AG04450 (cell line): ENCODE measurements at regions not wholly inside any gene's neighbourhood (a gene's known extent, or its start where the extent isn't known, plus 50 kb on each side); places are given as distances from the start of the nearest gene placed in this dataset.

Experiments used
- CTCF ChIA-PET: fragments of 300-600, 350-600 bp; formaldehyde crosslinking; extraction: SDS; loops from one replicate; lab custom pipeline; 2022; ENCODE audit warnings: antibody characterized with exemption, inconsistent platforms; lab: Charles Lee
- POLR2A ChIA-PET: fragments of 350-600 bp; formaldehyde crosslinking; extraction: SDS; loops from one replicate; lab custom pipeline; 2021; ENCODE audit warnings: antibody characterized with exemption, inconsistent platforms; lab: Yijun Ruan, JAX
- DNase-seq: peaks from one replicate; pipeline ENCODE4 v3.0.0-alpha.2; 2011; ENCODE audit warnings: low read depth, low spot score
- H3K27ac ChIP-seq: one replicate; pipeline ENCODE4 v1.5.1; 2012; ENCODE audit warnings: low read depth, low read length, control low read depth
- H3K27me3 ChIP-seq: one replicate; pipeline ENCODE4 v1.6.0; 2012; ENCODE audit warnings: low read length; ENCODE audit not compliant: control insufficient read depth, insufficient read depth
- H3K4me3 ChIP-seq: 2 replicates; pipeline ENCODE4 v1.5.1; 2011; ENCODE audit warnings: mild to moderate bottlenecking, low read depth, low read length, control low read depth
- H3K9me3 ChIP-seq: 2 replicates; pipeline ENCODE4 v1.5.1; 2012; ENCODE audit warnings: low read length; ENCODE audit not compliant: control insufficient read depth, insufficient read depth
- CTCF ChIP-seq: IDR thresholded peaks from 2 replicates; pipeline ENCODE4 v1.5.1; 2011; ENCODE audit warnings: low read depth, low read length, control low read depth, inconsistent platforms

DNA sequence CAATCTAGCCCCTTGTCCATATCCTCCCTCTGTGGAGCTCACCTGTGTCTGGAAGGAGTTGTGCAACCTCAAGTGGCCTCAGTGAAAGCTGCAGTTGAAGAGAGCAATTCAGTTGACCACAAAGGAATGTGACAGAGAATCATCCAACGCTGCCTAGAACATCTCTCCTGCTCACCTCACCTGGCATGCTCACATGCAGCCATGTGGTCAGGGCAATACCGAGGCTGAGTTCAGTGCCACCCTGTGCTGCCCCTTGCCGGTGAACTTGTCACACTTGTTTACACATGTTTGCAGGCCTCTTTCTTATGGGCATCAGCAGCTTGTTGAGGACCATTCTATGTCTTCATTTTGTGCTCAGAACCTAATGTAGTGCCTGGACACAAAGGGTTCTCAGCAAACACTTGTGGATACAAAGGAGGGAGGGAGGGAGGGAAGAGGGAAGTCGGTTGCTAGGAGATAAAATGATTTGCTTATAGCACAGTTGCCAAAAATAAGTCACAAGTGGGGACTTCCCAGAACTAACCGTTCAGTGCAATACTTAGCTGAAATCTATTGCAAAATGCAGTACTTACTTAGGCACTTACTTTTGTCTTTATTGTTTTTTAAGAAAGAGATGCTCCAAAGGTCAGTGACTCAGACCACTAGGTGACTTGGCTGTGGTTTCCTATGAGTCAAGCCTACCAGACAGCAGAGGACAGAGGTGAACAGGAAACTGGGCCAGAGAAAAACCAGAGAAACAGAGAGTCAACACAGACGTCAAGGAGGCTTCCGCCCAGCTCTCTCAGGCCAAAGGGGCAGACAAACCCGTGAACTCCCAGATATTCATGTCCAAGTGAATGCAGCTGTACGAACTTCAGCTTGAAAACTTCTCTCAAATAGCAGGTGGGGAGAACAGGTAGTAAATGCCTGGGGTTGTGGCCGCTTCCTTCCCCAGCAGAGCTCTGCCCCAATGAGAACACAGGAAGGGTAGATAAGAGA, 227.8 kb upstream of the CTNNB1 start:
- no peak for TF ChIP-seq CTCF
- peak; percentile 65 for DNase-seq
- ChIA-PET CTCF (no interaction called here), POLR2A (interaction anchor here (1.0 kb wide), 1 partner anchor 228 kb away, joined by 3 read pairs; the partner anchor contains the start of gene CTNNB1)
- H3K9me3 ChIP-seq, result no peaks in the 10 kb centered on the region
- H3K4me3 ChIP-seq, result no peak overlapping the region
- H3K27ac ChIP-seq, result no peak overlapping the region
- H3K27me3 ChIP-seq, result no peaks in the 10 kb centered on the region

GRCh38 chr3:40972350-40972749, 227.0 kb upstream of the CTNNB1 start:
- POLR2A ChIA-PET, result interaction anchor here (1.0 kb wide), 1 partner anchor 227 kb away, joined by 3 read pairs; the partner anchor contains the start of gene CTNNB1
- H3K27ac ChIP-seq, result no peak overlapping the region
- H3K4me3 ChIP-seq, result no peak overlapping the region
- no peak for TF ChIP-seq CTCF
- DNase-seq, result no peak
- no peaks in the 10 kb centered on the region for H3K9me3 ChIP-seq
- CTCF ChIA-PET, result no interaction called here
- no peaks in the 10 kb centered on the region for H3K27me3 ChIP-seq

GRCh38 chr3:40973141-40973540, 226.2 kb upstream of the CTNNB1 start:
- POLR2A ChIA-PET, result no interaction called here
- no peak for TF ChIP-seq CTCF
- Histone ChIP-seq H3K27me3 (no peaks in the 10 kb centered on the region), H3K27ac (no peak overlapping the region), H3K9me3 (no peaks in the 10 kb centered on the region), H3K4me3 (no peak overlapping the region)
- DNase-seq, result no peak
- CTCF ChIA-PET, result no interaction called here

GRCh38 chr3:40975711-40976121, 223.6 kb upstream of the CTNNB1 start:
- TF ChIP-seq CTCF, result no peak

DNA sequence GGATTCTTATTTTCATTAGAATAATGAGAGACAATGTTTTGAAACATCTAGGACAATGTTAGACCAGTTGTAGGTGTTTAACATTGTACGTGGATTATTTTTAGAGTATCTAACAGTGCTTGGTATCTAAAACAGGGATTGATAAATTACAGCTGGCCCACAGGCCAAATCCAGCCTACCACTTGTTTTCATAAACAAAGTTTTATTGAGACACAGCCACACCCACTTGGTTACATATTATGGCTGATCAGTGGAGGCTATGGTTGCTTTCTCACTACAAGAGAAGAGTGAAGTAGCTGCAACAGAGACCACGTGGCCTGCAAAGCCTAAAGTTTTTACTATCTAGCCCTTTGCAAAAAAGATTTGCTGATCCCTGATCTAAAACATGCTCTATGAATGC, 223.1 kb upstream of the CTNNB1 start:
- ChIA-PET CTCF (no interaction called here), POLR2A (no interaction called here)
- no peaks in the 10 kb centered on the region for H3K9me3 ChIP-seq
- H3K27ac ChIP-seq, result no peak overlapping the region
- no peaks in the 10 kb centered on the region for H3K27me3 ChIP-seq
- TF ChIP-seq CTCF, result no peak
- no peak overlapping the region for H3K4me3 ChIP-seq
- DNase-seq, result no peak

More at GRCh38 chr3:40975711-40976121, 223.6 kb upstream of the CTNNB1 start:
- Histone ChIP-seq H3K4me3 (no peak overlapping the region), H3K9me3 (no peaks in the 10 kb centered on the region), H3K27ac (no peak overlapping the region), H3K27me3 (no peaks in the 10 kb centered on the region)
- POLR2A ChIA-PET, result no interaction called here
- DNase-seq, result no peak
- CTCF ChIA-PET, result no interaction called here
